IMR-90 (cell line): ENCODE measurements at regions not wholly inside any gene's neighbourhood (a gene's known extent, or its start where the extent isn't known, plus 50 kb on each side); places are given as distances from the start of the nearest gene placed in this dataset.

Experiments used
- ATAC-seq: fragments of 200-7000 bp; cut with Tn5 transposase; 2 replicates; pipeline ENCODE4 v1.9.1; 2020; ENCODE audit warnings: low read depth, mild to moderate bottlenecking, moderate library complexity
- BruUV-seq: library from RNA; stranded (reverse); fragments of 400-500 nt; replicated peaks from 2 replicates; lab custom pipeline; 2021; lab: Mats Ljungman, UMichigan
- CTCF ChIA-PET: fragments of 300-600 bp; formaldehyde crosslinking; extraction: SDS; loops from one replicate; lab custom pipeline; 2021; ENCODE audit warnings: antibody characterized with exemption; lab: Yijun Ruan, JAX
- POLR2A ChIA-PET: fragments of 300-600 bp; sonication (Branson Sonifier 250); formaldehyde crosslinking; loops from one replicate; lab custom pipeline; 2022; ENCODE audit warnings: antibody characterized with exemption; ENCODE audit not compliant: unreplicated experiment; lab: Charles Lee
- DNase-seq: peaks from one replicate; pipeline ENCODE4 v3.0.0; 2013
- H2AFZ ChIP-seq: replicated peaks from 2 replicates; pipeline ENCODE3; 2013; ENCODE audit warnings: low read length, mild to moderate bottlenecking; ENCODE audit not compliant: poor library complexity
- H2AK5ac ChIP-seq: 2 replicates; pipeline ENCODE4 v1.6.1; 2013; ENCODE audit warnings: low read depth, low read length, inconsistent platforms
- H2AK9ac ChIP-seq: replicated peaks from 2 replicates; pipeline ENCODE3; 2013; ENCODE audit warnings: mild to moderate bottlenecking, low read depth, low read length, moderate library complexity; ENCODE audit not compliant: poor library complexity
- H2BK120ac ChIP-seq: 2 replicates; pipeline ENCODE4 v1.6.1; 2013; ENCODE audit warnings: low read depth, low read length, inconsistent platforms
- H2BK15ac ChIP-seq: 3 replicates; pipeline ENCODE4 v1.6.1; 2013; ENCODE audit warnings: low read depth, low read length, inconsistent platforms
- H2BK20ac ChIP-seq: 2 replicates; pipeline ENCODE4 v1.6.1; 2013; ENCODE audit warnings: low read depth, mild to moderate bottlenecking, inconsistent platforms, low read length, moderate library complexity
- H2BK5ac ChIP-seq: 2 replicates; pipeline ENCODE4 v1.6.1; 2013; ENCODE audit warnings: mild to moderate bottlenecking, low read depth, low read length, inconsistent platforms; ENCODE audit not compliant: poor library complexity, severe bottlenecking
- H3K14ac ChIP-seq: replicated peaks from 2 replicates; pipeline ENCODE4 v1.6.1; 2013; ENCODE audit warnings: low read depth, low read length, inconsistent platforms
- H3K18ac ChIP-seq: 2 replicates; pipeline ENCODE4 v1.6.1; 2013; ENCODE audit warnings: low read depth, low read length, control low read depth
- H3K23ac ChIP-seq: 2 replicates; pipeline ENCODE4 v1.6.1; 2013; ENCODE audit warnings: low read depth, low read length, inconsistent platforms
- H3K27ac ChIP-seq: 2 replicates; pipeline ENCODE4 v1.5.1; 2013; ENCODE audit warnings: mild to moderate bottlenecking, control low read depth, low read length; ENCODE audit not compliant: insufficient read depth
- H3K27me3 ChIP-seq: 2 replicates; pipeline ENCODE4 v1.6.1; 2013; ENCODE audit warnings: low read length; ENCODE audit not compliant: control insufficient read depth, insufficient read depth
- H3K36me3 ChIP-seq: 2 replicates; pipeline ENCODE4 v1.6.1; 2013; ENCODE audit warnings: low read length, mixed read lengths; ENCODE audit not compliant: control insufficient read depth, insufficient read depth
- H3K4ac ChIP-seq: 2 replicates; pipeline ENCODE4 v1.6.1; 2013; ENCODE audit warnings: low read depth, low read length, inconsistent platforms
- H3K4me1 ChIP-seq: 2 replicates; pipeline ENCODE4 v1.6.1; 2013; ENCODE audit warnings: low read length, mixed read lengths; ENCODE audit not compliant: control insufficient read depth, insufficient read depth
- H3K4me2 ChIP-seq: 2 replicates; pipeline ENCODE4 v1.6.1; 2013; ENCODE audit warnings: low read depth, mild to moderate bottlenecking, control low read depth, low read length, moderate library complexity
- H3K4me3 ChIP-seq: 2 replicates; pipeline ENCODE4 v1.5.1; 2013; ENCODE audit warnings: low read depth, mild to moderate bottlenecking, control low read depth, low read length, moderate library complexity; ENCODE audit not compliant: insufficient read depth
- H3K56ac ChIP-seq: 2 replicates; pipeline ENCODE4 v1.6.1; 2013; ENCODE audit warnings: low read length, inconsistent platforms; ENCODE audit not compliant: insufficient read depth; ENCODE audit errors: extremely low read depth
- H3K79me1 ChIP-seq, 2 experiments: 2 replicates each; pipeline ENCODE4 v1.6.1; 2013; ENCODE audit warnings: low read length in 2 of 2, inconsistent platforms in 1 of 2, low read depth in 1 of 2
- H3K9ac ChIP-seq: 2 replicates; pipeline ENCODE4 v1.6.1; 2013; ENCODE audit warnings: low read depth, low read length, control low read depth
- H3K9me1 ChIP-seq: 2 replicates; pipeline ENCODE4 v1.6.1; 2013; ENCODE audit warnings: low read length, inconsistent platforms; ENCODE audit not compliant: insufficient read depth
- H3K9me3 ChIP-seq: 2 replicates; pipeline ENCODE4 v1.6.1; 2013; ENCODE audit warnings: low read length; ENCODE audit not compliant: control insufficient read depth, insufficient read depth
- H4K20me1 ChIP-seq: 2 replicates; pipeline ENCODE4 v1.6.1; 2013; ENCODE audit warnings: low read length, inconsistent platforms; ENCODE audit not compliant: insufficient read depth
- H4K5ac ChIP-seq: 2 replicates; pipeline ENCODE4 v1.6.1; 2013; ENCODE audit warnings: mild to moderate bottlenecking, low read depth, low read length, control low read depth
- H4K8ac ChIP-seq, 2 experiments: 2 replicates each; pipeline ENCODE4 v1.6.1; 2013; ENCODE audit warnings: low read depth in 2 of 2, low read length in 2 of 2, control low read depth in 1 of 2, inconsistent platforms in 1 of 2
- H4K91ac ChIP-seq: 2 replicates; pipeline ENCODE4 v1.6.1; 2013; ENCODE audit warnings: low read depth, low read length, inconsistent platforms; ENCODE audit not compliant: insufficient read depth
- BHLHE40 ChIP-seq: fragments of 150-350 bp; IDR thresholded peaks from 2 replicates; pipeline ENCODE4 v1.6.1; 2016; ENCODE audit warnings: mild to moderate bottlenecking, low read depth, low read length
- CEBPB ChIP-seq: IDR thresholded peaks from 2 replicates; pipeline ENCODE4 v1.6.1; 2012; ENCODE audit warnings: low read depth, low read length, improper control_type of control experiment
- CHD1 ChIP-seq: IDR thresholded peaks from 2 replicates; pipeline ENCODE4 v1.6.1; 2012; ENCODE audit warnings: low read depth, low read length, improper control_type of control experiment
- CTCF ChIP-seq: conservative IDR thresholded peaks from 2 replicates; pipeline ENCODE4 v1.5.1; 2012; ENCODE audit warnings: mild to moderate bottlenecking, low read depth, low read length, improper control_type of control experiment
- ELK1 ChIP-seq: fragments of 150-350 bp; IDR thresholded peaks from 2 replicates; pipeline ENCODE4 v1.6.1; 2016; ENCODE audit warnings: low read depth, mild to moderate bottlenecking, low read length, moderate library complexity, borderline replicate concordance
- FOS ChIP-seq: fragments of 150-350 bp; IDR thresholded peaks from 2 replicates; pipeline ENCODE4 v1.6.1; 2016; ENCODE audit warnings: low read depth, low read length
- MAFK ChIP-seq: IDR thresholded peaks from 2 replicates; pipeline ENCODE4 v1.6.1; 2012; ENCODE audit warnings: low read depth, low read length, improper control_type of control experiment
- MAZ ChIP-seq: IDR thresholded peaks from 2 replicates; pipeline ENCODE4 v1.6.1; 2012; ENCODE audit warnings: low read depth, mild to moderate bottlenecking, low read length, improper control_type of control experiment, moderate library complexity, borderline replicate concordance
- MXI1 ChIP-seq: IDR thresholded peaks from 2 replicates; pipeline ENCODE4 v1.6.1; 2012; ENCODE audit warnings: low read depth, mild to moderate bottlenecking, low read length, moderate library complexity, borderline replicate concordance
- NFE2L2 ChIP-seq: fragments of 150-350 bp; IDR thresholded peaks from 2 replicates; pipeline ENCODE4 v1.6.1; 2016; ENCODE audit warnings: low read depth, mild to moderate bottlenecking, low read length
- POLR2A ChIP-seq: IDR thresholded peaks from 2 replicates; pipeline ENCODE4 v1.6.1; 2012; ENCODE audit warnings: mild to moderate bottlenecking, low read depth, low read length
- RAD21 ChIP-seq: IDR thresholded peaks from 2 replicates; pipeline ENCODE4 v1.6.1; 2012; ENCODE audit warnings: low read length, improper control_type of control experiment
- RCOR1 ChIP-seq: IDR thresholded peaks from 2 replicates; pipeline ENCODE4 v1.6.1; 2012; ENCODE audit warnings: mild to moderate bottlenecking, low read length, improper control_type of control experiment; ENCODE audit not compliant: insufficient replicate concordance
- RFX5 ChIP-seq: IDR thresholded peaks from 2 replicates; pipeline ENCODE4 v1.8.0; 2012; ENCODE audit warnings: low read depth, mild to moderate bottlenecking, low read length, moderate library complexity
- SMC3 ChIP-seq: fragments of 150-350 bp; IDR thresholded peaks from 2 replicates; pipeline ENCODE4 v1.6.1; 2016; ENCODE audit warnings: low read depth, mild to moderate bottlenecking, antibody characterized with exemption, low read length, moderate library complexity
- WGBS, 2 experiments: methylation state at CpG; one replicate each; pipeline versions ENCODE4 v1.1.5 to v1.1.7; 2013; ENCODE audit warnings: missing lambda C conversion rate in 2 of 2; ENCODE audit not compliant: insufficient read length in 1 of 2; ENCODE audit errors: extremely low coverage in 2 of 2; 5-methylcytosine and 5-hydroxymethylcytosine counted together
- dilution Hi-C: fragments of 300-500 bp; cut with HindIII; formaldehyde crosslinking; loops from one replicate; pipeline ENCODE4 v1.14.3; 2018; ENCODE audit warnings: low sequenced_read_pairs; ENCODE audit not compliant: unreplicated experiment
- in situ Hi-C: fragments of 300-500 bp; cut with MboI; formaldehyde crosslinking; loops from 3 replicates; pipeline ENCODE4 v1.14.3; 2019; ENCODE audit warnings: low sequenced_read_pairs, inconsistent platforms, mixed read lengths
- intact Hi-C: fragments of 100-400 bp; cut with micrococcal nuclease; formaldehyde crosslinking; loops from 2 replicates; pipeline ENCODE4 v1.10.0; 2022
- TF ChIP-seq, protein P1 (sequence below): fragments of 150-350 bp; IDR thresholded peaks from 2 replicates; pipeline ENCODE4 v1.6.1; 2017; ENCODE audit warnings: mild to moderate bottlenecking, antibody characterized with exemption, low read length, low read depth

DNA sequence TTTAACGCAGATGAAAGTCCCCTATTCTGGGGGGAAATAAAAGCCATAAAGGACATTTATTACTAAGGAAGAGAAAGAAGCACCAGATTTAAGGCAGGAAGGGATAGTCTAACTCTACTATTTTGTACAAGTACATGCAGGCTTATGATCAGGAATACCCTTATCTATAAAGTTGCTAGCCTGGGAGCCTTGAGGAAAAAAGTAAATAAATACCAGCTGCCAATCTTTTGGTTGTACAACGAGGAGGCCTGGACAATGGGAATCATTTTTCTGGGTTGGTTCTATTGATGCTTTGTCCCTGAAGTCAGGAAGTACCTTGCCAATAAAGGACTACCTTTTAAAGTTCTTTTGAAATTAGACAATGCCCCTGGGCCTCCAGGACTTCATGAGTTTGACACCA is 367.8 kb downstream of the LMO4 start:
- Histone ChIP-seq H2BK5ac (no peak overlapping the region), H3K9me3 (no peaks in the 10 kb centered on the region), H3K36me3 (no peaks in the 10 kb centered on the region), H3K79me1 (no peaks in the 10 kb centered on the region), H3K18ac (no peak overlapping the region), H3K9me1 (no peaks in the 10 kb centered on the region), H2BK120ac (no peak overlapping the region), H2BK15ac (no peak overlapping the region), H3K4me3 (no peak overlapping the region), H2BK20ac (no peak overlapping the region), H3K14ac (no peak overlapping the region), H3K4ac (no peak overlapping the region), H2AK9ac (no peak overlapping the region), H3K9ac (no peak overlapping the region), H3K4me2 (no peak overlapping the region), H3K27ac (no peak overlapping the region), H3K23ac (no peak overlapping the region), H4K91ac (no peak overlapping the region), H2AFZ (no peak overlapping the region), H3K4me1 (no peaks in the 10 kb centered on the region), H3K27me3 (no peaks in the 10 kb centered on the region), H4K8ac (no peak overlapping the region), H2AK5ac (no peak overlapping the region), H4K5ac (no peak overlapping the region), H4K20me1 (no peaks in the 10 kb centered on the region), H3K56ac (no peak overlapping the region)
- DNase-seq, result no peak
- ATAC-seq, result no peak
- BruUV-seq, result no TSS peak
- CTCF ChIA-PET, result no interaction called here
- intact Hi-C loops, result no loop called here
- dilution Hi-C loops, result no loop called here
- POLR2A ChIA-PET, result no interaction called here
- in situ Hi-C loops, result no loop called here
- TF ChIP-seq MAZ (no peak), MAFK (no peak), FOS (no peak), RAD21 (no peak), SMC3 (no peak), BHLHE40 (no peak), CEBPB (no peak), RFX5 (no peak), POLR2A (no peak), CTCF (no peak), MXI1 (no peak), RCOR1 (no peak), CHD1 (no peak), NFE2L2 (no peak), ELK1 (no peak)
- TF ChIP-seq, protein P1, sequence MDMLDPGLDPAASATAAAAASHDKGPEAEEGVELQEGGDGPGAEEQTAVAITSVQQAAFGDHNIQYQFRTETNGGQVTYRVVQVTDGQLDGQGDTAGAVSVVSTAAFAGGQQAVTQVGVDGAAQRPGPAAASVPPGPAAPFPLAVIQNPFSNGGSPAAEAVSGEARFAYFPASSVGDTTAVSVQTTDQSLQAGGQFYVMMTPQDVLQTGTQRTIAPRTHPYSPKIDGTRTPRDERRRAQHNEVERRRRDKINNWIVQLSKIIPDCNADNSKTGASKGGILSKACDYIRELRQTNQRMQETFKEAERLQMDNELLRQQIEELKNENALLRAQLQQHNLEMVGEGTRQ, result no peak
- no CpG with 5 or more reads among the region's 2 CpGs for WGBS, 2 experiments
